Stimulated activated CD8-positive, alpha-beta memory T cell treated with anti-CD3 and anti-CD28 coated beads, Interleukin-4, amount 100 ng/mL, for 1 hour (primary cell): ENCODE measurements at regions not wholly inside any gene's neighbourhood (a gene's known extent, or its start where the extent isn't known, plus 50 kb on each side); places are given as distances from the start of the nearest gene placed in this dataset.
"Not testable (repeated sequence)": the region's sequence is repeated elsewhere in the genome, so short reads cannot be mapped to it uniquely, and the experiment has no call there.

Experiments
- DNase-seq, 2 donors: peaks; one replicate each; pipeline ENCODE4 v3.0.0-alpha.2; 2020; ENCODE audit warnings: low read depth in 2 of 2, low spot score in 1 of 2

DNA sequence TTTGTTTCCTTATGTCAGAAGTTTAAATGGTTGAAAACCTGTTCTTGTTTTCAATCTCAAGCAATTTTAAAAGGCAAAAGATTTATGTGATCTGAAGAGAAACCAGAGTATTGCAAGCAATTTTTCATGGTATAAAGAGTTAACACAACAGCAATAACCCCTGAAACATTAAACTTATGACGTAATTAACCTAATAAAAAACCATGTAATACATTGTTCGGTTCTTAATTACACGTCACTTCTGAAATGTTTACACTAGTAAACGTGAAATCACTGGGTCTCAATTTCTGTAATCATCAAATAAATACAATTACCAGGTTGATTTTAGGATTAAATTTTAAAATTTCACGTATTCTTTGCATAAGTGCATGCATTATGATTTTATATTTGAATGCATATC, 914.5 kb downstream of the NLGN4X start:
- DNase-seq = no peak

DNA sequence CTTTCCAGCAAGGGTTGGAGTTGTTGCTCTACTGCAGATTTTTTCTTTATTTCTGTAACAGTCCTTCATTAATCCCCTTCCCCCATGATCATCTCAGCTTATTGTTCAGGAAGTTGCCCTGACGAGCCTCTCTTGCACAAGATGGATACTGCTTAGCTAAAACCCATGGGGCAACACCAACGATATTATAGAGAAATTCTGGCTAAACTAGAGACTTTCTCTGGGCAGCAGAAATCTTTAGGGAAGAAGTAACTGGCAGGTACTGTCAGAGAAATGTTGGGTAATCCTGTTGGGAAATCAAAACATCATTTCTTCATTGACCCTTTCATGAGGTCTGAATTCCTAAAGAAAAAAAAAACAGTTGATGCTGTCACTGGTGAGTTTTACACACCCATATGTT, 921.3 kb downstream of the NLGN4X start:
- DNase-seq = no peak

DNA sequence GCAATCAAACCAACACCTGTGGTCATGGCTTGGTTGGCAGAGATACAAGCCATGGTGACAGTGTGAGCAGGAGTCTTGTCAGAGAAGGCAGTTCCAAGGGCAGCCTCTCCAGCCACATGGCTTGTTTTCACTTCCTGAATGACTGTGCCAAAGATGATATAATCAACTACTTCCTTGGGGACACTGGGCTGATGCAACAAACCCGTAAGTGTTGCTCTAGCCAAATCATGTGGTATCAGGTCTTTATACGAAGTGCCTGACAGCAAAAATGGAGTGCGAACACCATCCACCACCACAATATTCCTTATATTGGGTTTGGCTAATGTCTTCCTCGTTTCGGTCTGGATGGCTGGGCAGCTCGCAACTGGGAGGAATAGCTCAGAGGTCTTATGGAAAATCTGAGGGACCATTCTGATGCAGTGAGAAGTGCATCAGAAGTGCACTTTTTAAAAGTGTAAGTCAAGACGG, 922.0 kb downstream of the NLGN4X start:
- DNase-seq = no peak

DNA sequence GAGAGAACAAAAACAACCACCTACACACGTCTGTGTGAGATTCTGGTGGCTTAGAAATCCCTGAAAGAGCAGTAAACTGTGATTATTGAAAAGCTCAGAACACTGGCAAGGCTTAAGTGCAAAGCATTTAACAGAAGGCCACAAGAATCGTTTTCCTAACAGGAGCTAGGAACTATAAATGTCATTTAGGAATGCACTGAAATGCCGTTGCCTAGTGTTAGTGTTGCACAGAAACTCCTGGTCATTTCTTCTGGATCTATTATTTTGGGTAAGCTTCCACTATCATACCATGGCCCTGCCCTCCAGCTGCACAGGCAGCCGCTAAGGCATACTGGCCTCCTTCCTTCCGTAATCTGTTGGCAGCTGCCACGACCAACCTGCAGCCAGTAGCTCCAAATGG, 923.2 kb downstream of the NLGN4X start:
- no peak for DNase-seq

DNA sequence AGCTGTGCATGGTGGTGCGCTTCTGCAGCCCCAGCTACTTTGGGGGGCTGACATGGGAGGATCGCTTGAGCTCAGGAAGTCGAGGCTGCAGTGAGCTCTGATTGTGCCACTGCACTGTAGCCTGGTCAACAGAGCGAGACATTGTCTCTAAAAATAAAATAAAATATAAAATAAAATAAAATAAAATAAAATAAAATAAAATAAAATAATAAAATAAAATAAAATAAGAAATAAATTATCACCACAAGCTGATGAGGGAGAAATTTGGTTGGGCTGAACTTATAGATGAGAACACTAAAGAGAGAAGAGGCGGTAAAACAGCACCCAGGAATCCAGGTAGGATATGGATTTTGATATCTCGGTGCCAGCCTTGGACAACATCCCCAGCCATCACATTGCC, 933.7 kb downstream of the NLGN4X start:
- no peak for DNase-seq

DNA sequence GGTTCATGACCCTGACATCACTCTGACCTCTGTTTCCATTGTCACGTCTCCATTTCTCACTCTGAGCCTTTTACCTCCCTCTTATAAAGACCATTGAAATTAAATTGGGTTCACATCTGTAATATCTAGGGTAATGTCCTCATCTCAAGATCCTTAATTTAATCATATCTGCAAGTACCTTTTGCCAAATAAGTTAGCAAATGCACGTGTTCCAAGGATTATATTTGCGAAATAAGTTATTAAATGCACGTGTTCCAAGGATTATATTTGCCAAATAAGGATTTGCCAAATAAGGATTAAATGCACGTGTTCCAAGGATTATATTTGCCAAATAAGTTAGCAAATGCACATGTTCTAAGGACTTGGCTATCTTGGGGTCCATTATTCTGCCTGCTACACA, 938.0 kb downstream of the NLGN4X start:
- no peak for DNase-seq

DNA sequence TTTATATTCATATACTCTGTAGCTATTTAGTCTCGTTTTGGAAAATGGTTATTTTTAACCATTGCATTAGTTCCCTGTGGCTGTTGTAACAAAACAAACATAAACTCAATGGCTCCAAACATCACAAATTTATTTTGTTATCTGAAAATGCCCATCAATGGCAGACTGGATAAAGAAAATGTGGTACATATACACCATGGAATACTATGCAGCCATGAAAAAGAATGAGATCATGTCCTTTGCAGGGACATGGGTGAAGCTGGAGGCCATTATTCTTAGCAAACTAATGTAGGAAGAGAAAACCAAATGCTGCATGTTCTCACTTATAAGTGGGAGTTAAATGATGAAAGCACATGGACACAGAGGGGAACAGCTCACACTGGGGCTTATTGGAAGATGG, 938.7 kb downstream of the NLGN4X start:
- not testable (repeated sequence) for DNase-seq

DNA sequence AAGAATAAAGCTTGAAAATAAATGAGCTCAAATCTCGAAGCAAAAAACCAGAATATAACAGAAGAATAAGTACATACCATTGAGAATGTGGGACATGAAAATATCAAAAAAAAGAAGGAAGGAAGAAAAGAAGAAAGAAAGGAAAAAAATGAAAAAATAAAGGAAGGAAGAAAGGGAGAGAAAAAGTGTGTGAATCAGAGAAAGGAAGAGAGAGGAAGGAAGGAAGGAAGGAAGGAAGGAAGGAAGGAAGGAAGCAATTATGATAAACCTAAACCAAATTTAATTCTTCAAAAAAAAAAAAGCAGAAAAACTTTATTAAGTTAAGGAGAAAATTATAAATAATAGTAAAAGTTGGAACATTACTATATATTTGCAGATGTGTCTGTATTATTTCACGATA, 949.8 kb downstream of the NLGN4X start:
- no peak for DNase-seq

DNA sequence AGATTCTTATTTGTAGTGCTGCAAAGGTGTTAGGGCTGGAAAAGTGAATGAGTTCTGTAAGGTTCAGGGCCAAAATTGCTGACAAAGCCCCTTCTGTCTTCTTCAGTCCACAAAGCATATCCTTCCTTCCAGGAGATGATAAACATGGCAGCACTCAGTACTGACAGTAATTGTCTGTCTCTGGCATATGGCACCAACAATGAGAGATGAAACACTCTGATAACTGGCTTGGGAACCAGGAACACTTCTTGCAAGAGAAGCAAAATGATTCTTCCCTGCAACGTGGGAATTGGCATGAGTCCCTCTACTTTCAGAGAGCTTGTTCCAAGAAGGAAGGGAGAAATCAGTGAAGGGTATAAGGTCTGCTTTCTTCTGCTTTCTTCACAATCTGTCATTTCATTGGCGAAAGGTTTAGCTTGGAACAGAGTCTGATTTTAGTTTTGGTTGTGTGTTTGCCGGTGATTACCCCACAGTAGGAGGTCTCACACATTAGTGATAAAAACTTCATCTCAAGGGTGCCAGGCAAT, 963.3 kb downstream of the NLGN4X start:
- no peak for DNase-seq

DNA sequence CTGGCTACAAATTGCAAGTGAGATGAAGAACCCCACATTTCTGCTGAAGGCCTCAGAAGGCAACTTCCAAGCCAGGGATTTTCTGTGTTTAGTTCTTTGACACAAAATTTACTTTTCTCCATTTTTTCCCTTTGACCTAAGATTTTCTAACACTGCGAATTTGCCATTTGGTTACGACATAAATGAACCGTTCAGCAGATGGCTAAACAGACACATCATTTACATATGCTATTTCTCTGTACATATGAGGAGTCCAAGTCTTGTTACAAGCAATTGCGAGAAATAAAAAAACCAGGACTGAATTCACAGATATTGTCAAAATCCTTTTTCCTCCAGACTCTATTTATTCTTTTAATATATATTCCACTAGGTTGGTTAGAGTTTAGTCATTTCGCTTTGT, 978.6 kb downstream of the NLGN4X start:
- no peak for DNase-seq

DNA sequence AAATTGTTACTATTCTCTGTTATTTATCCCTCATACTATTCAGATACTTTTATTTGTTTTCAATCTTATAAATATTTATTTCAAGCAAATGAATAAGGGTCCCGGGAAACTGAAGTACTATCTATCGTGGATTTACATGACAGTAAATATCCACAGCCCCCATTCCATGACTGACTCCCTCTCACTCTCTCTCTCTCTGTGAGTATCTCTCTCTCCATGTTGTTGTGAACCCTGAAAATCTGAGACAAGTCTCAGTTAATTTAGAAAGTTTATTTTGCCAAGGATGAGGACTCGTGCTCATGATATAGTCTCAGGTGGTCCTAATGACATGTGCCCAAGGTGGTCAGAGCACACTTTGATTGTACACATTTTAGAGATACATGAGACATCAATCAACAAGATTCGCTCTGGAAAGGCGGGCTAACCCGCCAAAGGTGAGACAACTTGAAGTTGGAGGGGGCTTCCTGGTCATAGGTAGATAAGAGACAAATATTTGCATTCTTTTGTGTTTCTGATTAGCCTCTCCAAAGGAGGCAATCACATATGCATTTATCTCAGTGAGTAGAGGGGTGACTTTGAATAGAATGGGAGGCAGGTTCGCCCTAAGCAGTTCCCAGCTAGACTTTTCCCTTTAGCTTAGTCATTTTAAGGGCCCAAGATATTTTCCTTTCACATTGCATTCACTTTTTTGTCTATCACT, 986.4 kb downstream of the NLGN4X start:
- no peak for DNase-seq

DNA sequence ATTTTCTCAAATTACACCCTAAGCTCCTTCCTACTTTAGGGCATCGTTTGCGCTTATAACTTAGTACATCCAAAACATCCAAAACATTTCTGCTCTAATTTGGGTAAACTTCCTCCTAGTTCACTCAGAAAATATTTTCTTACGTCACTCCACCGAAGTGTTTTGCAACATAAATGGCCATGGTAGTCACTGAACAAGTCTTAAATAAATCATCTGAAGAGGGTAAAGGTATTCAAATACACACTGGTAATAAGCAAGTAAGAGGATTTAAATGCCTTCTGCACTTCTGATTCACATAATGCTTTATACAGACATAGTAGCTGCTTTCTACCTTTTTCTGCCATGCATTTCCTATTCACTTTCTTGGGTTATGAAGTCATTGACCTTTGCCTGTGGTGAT, 991.9 kb downstream of the NLGN4X start:
- no peak for DNase-seq

DNA sequence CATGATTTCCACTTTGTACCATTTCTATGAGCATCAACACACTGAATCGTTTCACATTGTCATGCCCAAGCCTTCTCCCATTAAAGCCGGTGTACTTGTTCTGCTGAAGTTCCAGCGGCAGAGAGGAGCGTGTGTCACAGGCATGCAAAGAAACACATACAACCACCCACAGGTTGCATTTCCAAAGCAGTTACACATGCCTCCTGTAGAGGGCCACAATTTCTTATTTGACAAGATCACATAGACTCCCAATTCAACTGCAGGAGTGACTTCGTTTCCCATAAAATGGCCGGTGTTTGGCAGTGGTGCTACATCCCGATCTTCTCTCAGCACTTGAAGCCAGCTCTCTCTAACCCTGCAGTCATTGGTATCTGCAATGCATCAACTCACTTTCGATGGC, 992.6 kb downstream of the NLGN4X start:
- DNase-seq = no peak

DNA sequence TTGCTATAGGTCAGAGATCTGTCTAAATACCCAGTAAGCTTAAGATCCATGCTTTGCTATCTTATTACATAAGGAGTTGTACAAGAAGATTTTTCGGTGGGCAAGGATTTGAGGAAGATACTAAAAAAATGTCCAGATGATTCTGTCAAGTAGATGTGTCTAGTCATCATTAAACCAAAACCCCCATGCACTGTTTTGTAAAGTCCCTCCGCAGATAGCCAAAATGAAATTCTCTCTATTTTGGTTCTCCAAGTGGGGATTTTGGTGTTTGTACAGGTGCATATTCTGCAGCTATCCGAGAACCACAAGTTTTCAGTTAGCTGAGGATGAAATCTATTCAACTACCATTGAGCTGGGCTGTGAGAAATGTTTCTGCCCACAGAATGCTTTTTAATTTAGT, 994.8 kb downstream of the NLGN4X start:
- no peak for DNase-seq

DNA sequence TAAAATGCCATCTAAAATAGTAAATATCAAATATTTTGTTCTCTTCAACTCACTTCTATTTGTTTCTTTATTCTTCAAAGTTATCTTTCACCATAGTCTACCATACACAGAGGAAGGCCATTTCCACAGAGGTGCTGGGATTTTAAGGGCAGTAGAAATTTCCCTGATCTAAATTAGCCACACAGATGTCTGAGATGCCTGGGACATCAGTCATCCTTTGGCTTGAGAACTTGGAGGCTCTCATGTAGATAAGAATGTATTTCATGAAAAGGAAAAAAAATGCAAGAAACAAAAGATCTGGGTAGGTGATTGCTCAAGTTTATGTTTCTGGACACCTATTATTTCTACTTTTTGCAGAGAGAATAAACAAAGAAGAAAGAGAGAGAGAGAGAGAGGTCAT, 1008.2 kb downstream of the NLGN4X start:
- no peak for DNase-seq

DNA sequence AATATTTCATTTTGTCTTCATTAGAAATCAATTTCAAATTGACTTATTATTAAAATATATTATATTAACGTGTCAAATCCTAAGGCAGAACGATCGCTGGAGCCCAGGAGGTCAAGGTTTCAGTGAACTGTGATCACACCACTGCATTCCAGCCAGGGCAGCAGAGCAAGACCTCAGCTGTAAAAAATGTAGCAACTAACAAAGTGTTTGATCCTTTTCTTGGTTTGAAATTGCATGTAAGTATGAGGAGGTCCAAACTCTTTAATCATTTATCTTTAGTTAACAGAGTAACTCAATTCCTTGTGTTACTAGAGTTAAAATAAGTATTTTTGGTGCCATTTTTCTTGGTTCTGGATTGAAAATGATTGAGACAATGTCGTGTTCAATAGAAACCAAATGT, 1033.9 kb downstream of the NLGN4X start:
- no peak for DNase-seq

DNA sequence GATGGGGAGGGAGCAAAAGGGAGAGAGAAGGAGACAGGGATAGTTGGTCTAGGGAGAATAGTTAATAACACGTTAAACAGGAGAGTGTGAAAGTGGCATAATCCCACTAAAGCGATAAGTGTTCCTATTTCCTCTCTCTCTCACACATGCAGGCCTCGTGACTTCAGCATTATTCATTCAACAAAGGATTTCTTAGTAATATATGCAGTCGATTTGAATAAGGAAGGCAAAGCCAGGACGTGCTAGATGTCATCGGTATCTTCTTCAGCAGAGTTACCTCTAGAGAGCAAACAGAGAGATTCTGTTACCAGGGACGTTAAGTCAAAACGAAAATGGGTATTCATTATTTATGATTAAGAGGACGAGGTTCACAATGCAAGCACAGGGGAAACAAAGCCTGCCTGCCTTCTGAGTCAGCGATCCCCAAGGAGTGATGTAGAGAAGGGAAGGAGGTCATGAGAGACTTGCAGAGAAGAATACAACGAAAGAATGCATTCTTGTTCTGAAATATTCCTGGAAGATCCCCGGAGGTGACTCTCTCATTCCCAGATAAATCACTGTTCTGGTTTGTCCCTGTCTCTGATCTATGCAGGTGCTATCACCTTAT, 1048.4 kb downstream of the NLGN4X start:
- no peak for DNase-seq

DNA sequence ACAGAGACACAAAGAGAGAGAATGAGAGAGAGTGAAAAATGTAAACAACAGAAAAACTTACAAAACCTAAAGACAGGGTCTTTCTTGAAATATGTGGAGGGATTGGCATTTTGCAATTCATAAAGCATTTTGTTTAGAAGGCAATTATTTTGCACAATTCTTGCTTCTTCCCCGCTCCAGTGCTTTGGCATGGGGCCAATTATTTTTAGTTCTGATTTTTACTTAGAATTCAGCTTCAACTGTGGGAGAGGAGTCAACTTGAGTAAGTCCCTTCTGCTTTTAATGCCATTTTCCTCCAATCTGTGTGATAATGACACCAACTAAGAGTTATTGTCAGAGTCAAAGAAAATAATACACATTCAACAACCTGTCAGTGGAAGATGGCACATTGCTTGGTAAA, 1051.9 kb downstream of the NLGN4X start:
- no peak for DNase-seq

DNA sequence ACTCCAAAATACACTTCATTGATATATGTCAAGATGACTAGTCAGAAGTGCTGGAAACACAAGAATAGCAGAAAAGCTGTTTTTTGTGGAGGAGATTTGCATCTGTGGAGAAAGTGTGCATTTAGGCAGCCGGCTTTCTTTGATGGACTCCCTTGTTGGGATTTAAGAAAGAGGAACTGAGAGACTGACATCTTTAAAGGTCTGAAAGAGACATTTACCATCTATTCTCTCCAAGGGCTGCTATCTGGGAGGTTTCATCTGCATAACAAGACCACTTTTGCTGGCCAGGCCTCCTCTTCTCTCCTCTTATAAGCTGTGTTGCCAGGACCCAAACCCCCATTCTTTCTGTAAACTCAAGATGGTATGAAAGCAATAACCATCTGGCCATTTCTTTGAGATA, 1065.0 kb downstream of the NLGN4X start:
- no peak for DNase-seq

DNA sequence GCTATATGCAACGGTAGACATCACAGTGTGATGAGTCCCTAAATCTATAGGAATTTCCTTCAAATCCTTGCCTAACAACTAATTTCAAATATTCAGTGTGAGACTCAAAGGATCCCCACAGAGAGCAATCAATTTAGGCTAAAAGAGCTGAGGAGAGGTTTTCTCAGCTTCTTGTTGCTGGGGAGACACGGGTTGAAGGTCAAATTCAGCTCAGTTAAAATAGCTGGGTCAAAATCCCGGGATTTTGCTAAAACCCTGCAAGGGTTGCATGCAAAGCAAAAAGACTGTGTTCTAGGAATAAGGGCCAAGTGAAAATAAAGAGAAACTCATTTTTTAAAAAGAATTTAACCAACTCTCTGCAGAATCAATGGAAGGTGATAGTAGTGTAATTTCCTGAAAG, 1073.4 kb downstream of the NLGN4X start:
- no peak for DNase-seq

DNA sequence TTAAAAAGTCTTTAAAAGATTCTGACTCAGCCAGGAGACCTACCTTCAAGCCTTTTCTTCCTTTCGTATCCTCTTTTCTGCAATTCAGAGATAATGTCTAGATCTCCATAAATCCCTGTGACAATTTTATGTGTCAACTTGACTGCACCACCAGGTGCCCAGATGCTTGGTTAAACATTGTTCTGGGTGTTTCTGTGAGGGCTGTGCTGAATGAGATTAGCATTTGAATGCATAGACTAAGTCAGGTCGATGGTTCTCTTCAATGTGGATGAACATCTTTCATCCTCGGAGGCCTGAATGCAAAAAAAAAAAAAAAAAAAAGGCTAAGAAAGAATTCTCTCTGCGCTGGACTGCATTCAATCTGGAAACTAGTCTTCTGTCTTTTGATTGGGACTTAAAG, 1082.7 kb downstream of the NLGN4X start:
- no peak for DNase-seq

DNA sequence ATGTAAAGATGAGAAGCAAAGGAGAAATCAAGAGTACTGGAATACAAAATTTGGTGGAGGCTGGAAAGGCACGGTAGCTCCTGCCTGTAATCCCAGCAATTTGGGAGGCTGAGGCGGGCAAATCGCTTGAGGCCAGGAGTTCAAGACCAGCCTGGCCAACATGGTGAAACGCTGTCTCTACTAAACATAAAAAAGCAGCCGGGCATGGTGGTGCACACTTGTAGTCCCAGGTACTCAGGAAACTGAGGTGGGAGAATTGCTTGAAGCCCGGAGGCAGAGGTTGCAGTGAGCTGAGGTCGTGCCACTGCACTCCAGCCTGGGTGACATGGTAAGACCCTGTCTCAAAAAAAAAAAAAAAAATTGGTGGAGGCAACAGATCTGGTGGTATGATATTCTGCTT, 1086.0 kb downstream of the NLGN4X start:
- DNase-seq = no peak

DNA sequence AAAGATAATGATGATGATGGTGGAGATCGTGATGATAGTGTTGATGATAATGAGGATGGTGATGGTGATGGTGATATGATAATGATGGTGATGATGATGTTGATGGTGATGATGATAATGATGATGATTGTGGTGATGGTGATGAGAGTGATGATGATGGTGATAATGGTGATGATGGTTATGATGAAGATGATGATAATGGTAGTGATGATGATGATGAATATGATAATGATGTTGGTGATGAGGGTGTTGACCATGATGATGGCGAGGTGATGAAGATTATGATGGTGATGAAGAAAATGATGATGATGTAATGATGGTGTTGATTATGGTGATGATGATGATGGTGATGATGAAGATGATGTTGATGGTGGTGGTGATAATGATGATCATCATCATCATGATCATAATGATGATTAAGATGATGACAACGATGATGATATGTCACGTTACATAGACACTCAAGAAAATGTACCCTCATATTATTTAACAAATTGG, 1106.4 kb downstream of the NLGN4X start:
- no peak for DNase-seq
